Caco-2 (cell line): ENCODE measurements at regions not wholly inside any gene's neighbourhood (a gene's known extent, or its start where the extent isn't known, plus 50 kb on each side); places are given as distances from the start of the nearest gene placed in this dataset.

ENCODE experiments used
- BruUV-seq: library from RNA; stranded (reverse); fragments of 400-500 nt; replicated peaks from 2 replicates; lab custom pipeline; 2021; lab: Mats Ljungman, UMichigan
- CTCF ChIA-PET: fragments of 300-600 bp; sonication (Branson Sonifier 250); formaldehyde crosslinking; loops from one replicate; lab custom pipeline; 2022; ENCODE audit warnings: antibody characterized with exemption; lab: Charles Lee
- POLR2A ChIA-PET: fragments of 300-600 bp; sonication (Branson Sonifier 250); formaldehyde crosslinking; loops from one replicate; lab custom pipeline; 2022; ENCODE audit warnings: antibody characterized with exemption; lab: Charles Lee
- DNase-seq, 2 experiments: peaks; one replicate each; pipeline versions ENCODE4 v3.0.0 to v3.0.0-alpha.2; 2020 to 2022
- H3K27me3 ChIP-seq: replicated peaks from 2 replicates; pipeline ENCODE4 v1.6.0; 2011; ENCODE audit warnings: low read length; ENCODE audit not compliant: control insufficient read depth, insufficient read depth
- H3K36me3 ChIP-seq: 2 replicates; pipeline ENCODE4 v1.5.1; 2011; ENCODE audit warnings: low read length; ENCODE audit not compliant: control insufficient read depth, insufficient read depth
- H3K4me1 ChIP-seq: fragments of 250-450 bp; sonication (Bioruptor Pico); 2 replicates; pipeline ENCODE4 v1.5.1; 2020; ENCODE audit warnings: mild to moderate bottlenecking
- H3K4me3 ChIP-seq: 2 replicates; pipeline ENCODE4 v1.5.1; 2011; ENCODE audit warnings: low read depth, mild to moderate bottlenecking, control low read depth, low read length
- H3K9me3 ChIP-seq: fragments of 250-450 bp; sonication (Bioruptor Pico); 2 replicates; pipeline ENCODE4 v1.5.1; 2020; ENCODE audit warnings: mild to moderate bottlenecking, moderate library complexity
- H3K27ac Mint-ChIP-seq: one replicate; pipeline ENCODE4 v1.8.0; 2022; ENCODE audit warnings: mixed read lengths; ENCODE audit not compliant: unreplicated experiment
- H3K27me3 Mint-ChIP-seq: one replicate; pipeline ENCODE4 v1.8.0; 2022; ENCODE audit warnings: mixed read lengths; ENCODE audit not compliant: insufficient read depth, unreplicated experiment
- H3K36me3 Mint-ChIP-seq: one replicate; pipeline ENCODE4 v1.8.0; 2022; ENCODE audit warnings: mild to moderate bottlenecking, mixed read lengths; ENCODE audit not compliant: insufficient read depth, unreplicated experiment
- H3K4me1 Mint-ChIP-seq: one replicate; pipeline ENCODE4 v1.8.0; 2022; ENCODE audit warnings: low read depth, mixed read lengths; ENCODE audit not compliant: unreplicated experiment
- H3K4me3 Mint-ChIP-seq: one replicate; pipeline ENCODE4 v1.8.0; 2022; ENCODE audit warnings: mild to moderate bottlenecking, moderate library complexity, mixed read lengths; ENCODE audit not compliant: unreplicated experiment
- H3K9me3 Mint-ChIP-seq: one replicate; pipeline ENCODE4 v1.8.0; 2022; ENCODE audit warnings: mixed read lengths; ENCODE audit not compliant: unreplicated experiment
- intact Hi-C: fragments of 100-400 bp; cut with micrococcal nuclease; formaldehyde crosslinking; loops from one replicate; pipeline ENCODE4 v1.10.0; 2022; ENCODE audit not compliant: unreplicated experiment
- TF ChIP-seq, protein P1 (sequence below), 2 experiments: fragments of 200-600 bp in 1 of 2; IDR thresholded peaks; 1 replicate in 1 of 2; 2 replicates in 1 of 2; pipeline versions ENCODE4 v1.5.1 to v1.8.0; 2011 to 2022; ENCODE audit warnings: antibody characterized with exemption in 1 of 2, control low read depth in 1 of 2, inconsistent platforms in 1 of 2, low read depth in 1 of 2, low read length in 1 of 2, mild to moderate bottlenecking in 1 of 2, moderate library complexity in 1 of 2; ENCODE audit not compliant: insufficient read depth in 1 of 2, severe bottlenecking in 1 of 2, unreplicated experiment in 1 of 2

DNA sequence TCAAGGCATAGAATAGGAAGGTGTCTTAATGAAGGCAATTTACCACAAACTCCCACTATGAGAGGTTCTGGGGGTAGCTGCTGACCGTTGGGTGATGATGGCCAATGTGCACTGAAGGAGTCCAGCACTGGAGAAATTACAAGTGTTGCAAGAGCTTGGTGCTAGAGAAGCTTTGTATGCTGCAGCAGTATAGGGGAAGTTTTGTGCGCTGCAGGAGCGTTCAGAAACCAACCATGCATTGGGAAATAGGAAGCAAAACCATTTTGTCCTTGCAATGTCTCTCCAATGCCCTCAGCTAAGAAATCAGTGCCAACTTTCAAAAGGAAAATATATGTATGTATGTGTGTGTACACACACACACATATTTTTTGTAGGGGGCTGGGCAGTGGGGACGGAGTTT lies 441.6 kb upstream of the NAALADL2 start:
- Mint-ChIP-seq H3K27me3 (no peaks in the 10 kb centered on the region), H3K9me3 (peaks cover 13% of the 10 kb centered on the region), H3K4me3 (no peak overlapping the region), H3K27ac (no peak overlapping the region), H3K4me1 (peaks cover 7% of the 10 kb centered on the region), H3K36me3 (peaks cover 7% of the 10 kb centered on the region)
- no peaks in the 10 kb centered on the region for H3K36me3 ChIP-seq
- POLR2A ChIA-PET, result no interaction called here
- no peak for DNase-seq
- no peak overlapping the region for H3K4me3 ChIP-seq
- 0 out of 2 replicates have a peak, but pooled peaks cover 3% of the 10 kb centered on the region for H3K9me3 ChIP-seq
- CTCF ChIA-PET, result no interaction called here
- no peaks in the 10 kb centered on the region for H3K27me3 ChIP-seq
- intact Hi-C loops, result no loop called here
- no TSS peak for BruUV-seq
- H3K4me1 ChIP-seq, result peaks cover 20% of the 10 kb centered on the region
- TF ChIP-seq, protein P1, sequence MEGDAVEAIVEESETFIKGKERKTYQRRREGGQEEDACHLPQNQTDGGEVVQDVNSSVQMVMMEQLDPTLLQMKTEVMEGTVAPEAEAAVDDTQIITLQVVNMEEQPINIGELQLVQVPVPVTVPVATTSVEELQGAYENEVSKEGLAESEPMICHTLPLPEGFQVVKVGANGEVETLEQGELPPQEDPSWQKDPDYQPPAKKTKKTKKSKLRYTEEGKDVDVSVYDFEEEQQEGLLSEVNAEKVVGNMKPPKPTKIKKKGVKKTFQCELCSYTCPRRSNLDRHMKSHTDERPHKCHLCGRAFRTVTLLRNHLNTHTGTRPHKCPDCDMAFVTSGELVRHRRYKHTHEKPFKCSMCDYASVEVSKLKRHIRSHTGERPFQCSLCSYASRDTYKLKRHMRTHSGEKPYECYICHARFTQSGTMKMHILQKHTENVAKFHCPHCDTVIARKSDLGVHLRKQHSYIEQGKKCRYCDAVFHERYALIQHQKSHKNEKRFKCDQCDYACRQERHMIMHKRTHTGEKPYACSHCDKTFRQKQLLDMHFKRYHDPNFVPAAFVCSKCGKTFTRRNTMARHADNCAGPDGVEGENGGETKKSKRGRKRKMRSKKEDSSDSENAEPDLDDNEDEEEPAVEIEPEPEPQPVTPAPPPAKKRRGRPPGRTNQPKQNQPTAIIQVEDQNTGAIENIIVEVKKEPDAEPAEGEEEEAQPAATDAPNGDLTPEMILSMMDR (IDR thresholded peaks at IDR 0.05; ENCODE audit: insufficient read depth in 1 of 2, low read depth in 1 of 2, low read length in 1 of 2, severe bottlenecking in 1 of 2, unreplicated experiment in 1 of 2), result no peak

DNA sequence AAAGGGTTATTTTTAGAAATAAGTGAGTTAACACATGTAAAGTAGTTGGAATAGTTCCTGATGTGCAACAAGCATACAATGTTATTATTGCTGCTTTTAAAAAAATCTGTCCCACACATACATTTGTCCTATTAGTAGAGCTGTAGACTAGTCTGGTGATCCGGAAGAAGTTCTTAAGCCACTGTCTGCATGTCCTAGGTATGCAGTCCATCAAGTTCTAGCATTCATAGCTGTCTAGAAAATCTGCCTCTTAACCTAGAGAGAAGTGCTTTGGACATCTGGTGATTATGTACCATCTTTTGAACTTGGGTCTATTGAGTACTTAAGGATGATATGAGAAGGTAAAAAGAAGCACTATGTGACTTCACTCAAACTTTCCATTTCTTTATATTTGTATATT lies 439.9 kb upstream of the NAALADL2 start:
- H3K36me3 ChIP-seq, result no peaks in the 10 kb centered on the region
- H3K9me3 ChIP-seq, result 0 out of 2 replicates have a peak, but pooled peaks cover 3% of the 10 kb centered on the region
- ChIA-PET CTCF (no interaction called here), POLR2A (no interaction called here)
- peaks cover 13% of the 10 kb centered on the region for H3K9me3 Mint-ChIP-seq
- intact Hi-C loops, result no loop called here
- no peak for DNase-seq
- no peak overlapping the region for H3K4me3 ChIP-seq
- no peaks in the 10 kb centered on the region for H3K4me1 Mint-ChIP-seq
- TF ChIP-seq, protein P1 (IDR thresholded peaks at IDR 0.05; ENCODE audit: insufficient read depth in 1 of 2, low read depth in 1 of 2, low read length in 1 of 2, severe bottlenecking in 1 of 2, unreplicated experiment in 1 of 2), result no peak
- no peak overlapping the region for H3K27ac Mint-ChIP-seq
- H3K27me3 Mint-ChIP-seq, result no peaks in the 10 kb centered on the region
- no peaks in the 10 kb centered on the region for H3K36me3 Mint-ChIP-seq
- peaks cover 8% of the 10 kb centered on the region; the same call in 1 of the 2 replicates for H3K4me1 ChIP-seq
- H3K4me3 Mint-ChIP-seq, result no peak overlapping the region
- no TSS peak for BruUV-seq
- H3K27me3 ChIP-seq, result no peaks in the 10 kb centered on the region

DNA sequence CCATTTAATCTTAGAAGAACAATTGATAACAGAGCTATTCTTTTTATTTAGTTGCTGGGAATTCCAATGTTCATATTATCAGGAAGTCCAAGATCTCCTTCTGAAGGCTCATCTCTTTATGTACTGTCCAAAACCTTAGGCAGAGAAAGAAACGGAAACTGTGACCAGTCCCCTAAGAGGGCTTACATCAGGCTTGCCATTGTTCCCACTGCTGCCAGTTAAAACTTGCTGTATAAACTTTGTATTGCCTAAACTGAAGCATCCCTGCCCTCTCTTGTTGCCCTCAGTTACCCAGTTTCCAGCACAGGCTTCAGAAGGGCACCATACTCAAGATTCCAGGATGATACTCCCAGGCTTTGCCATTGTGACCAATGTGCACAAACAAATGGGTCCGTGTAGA lies 435.2 kb upstream of the NAALADL2 start:
- ChIA-PET POLR2A (no interaction called here), CTCF (no interaction called here)

More for the DNA sequence above, 435.2 kb upstream of the NAALADL2 start:
- TF ChIP-seq, protein P1 (IDR thresholded peaks at IDR 0.05; ENCODE audit: insufficient read depth in 1 of 2, low read depth in 1 of 2, low read length in 1 of 2, severe bottlenecking in 1 of 2, unreplicated experiment in 1 of 2), result no peak
- no peaks in the 10 kb centered on the region for H3K36me3 ChIP-seq
- H3K9me3 ChIP-seq, result no peaks in the 10 kb centered on the region; the same call in 1 of the 2 replicates
- Mint-ChIP-seq H3K27ac (no peak overlapping the region), H3K9me3 (peaks cover 13% of the 10 kb centered on the region), H3K36me3 (no peaks in the 10 kb centered on the region), H3K27me3 (no peaks in the 10 kb centered on the region), H3K4me1 (no peaks in the 10 kb centered on the region), H3K4me3 (no peak overlapping the region)
- H3K4me3 ChIP-seq, result no peak overlapping the region
- DNase-seq, result no peak
- intact Hi-C loops, result no loop called here
- H3K4me1 ChIP-seq, result no peaks in the 10 kb centered on the region
- BruUV-seq, result no TSS peak
- no peaks in the 10 kb centered on the region for H3K27me3 ChIP-seq
